GM12875 (cell line): ENCODE measurements at regions not wholly inside any gene's neighbourhood (a gene's known extent, or its start where the extent isn't known, plus 50 kb on each side); places are given as distances from the start of the nearest gene placed in this dataset.

ENCODE experiments used
- H3K4me3 ChIP-seq: one replicate; pipeline ENCODE4 v1.5.1; 2011; ENCODE audit warnings: low read depth, low read length, control low read depth
- TF ChIP-seq, protein P1 (sequence below): IDR thresholded peaks from 2 replicates; pipeline ENCODE4 v1.5.1; 2011; ENCODE audit warnings: low read depth, mild to moderate bottlenecking, control low read depth, inconsistent platforms, low read length, moderate library complexity, borderline replicate concordance; ENCODE audit not compliant: insufficient read depth

DNA sequence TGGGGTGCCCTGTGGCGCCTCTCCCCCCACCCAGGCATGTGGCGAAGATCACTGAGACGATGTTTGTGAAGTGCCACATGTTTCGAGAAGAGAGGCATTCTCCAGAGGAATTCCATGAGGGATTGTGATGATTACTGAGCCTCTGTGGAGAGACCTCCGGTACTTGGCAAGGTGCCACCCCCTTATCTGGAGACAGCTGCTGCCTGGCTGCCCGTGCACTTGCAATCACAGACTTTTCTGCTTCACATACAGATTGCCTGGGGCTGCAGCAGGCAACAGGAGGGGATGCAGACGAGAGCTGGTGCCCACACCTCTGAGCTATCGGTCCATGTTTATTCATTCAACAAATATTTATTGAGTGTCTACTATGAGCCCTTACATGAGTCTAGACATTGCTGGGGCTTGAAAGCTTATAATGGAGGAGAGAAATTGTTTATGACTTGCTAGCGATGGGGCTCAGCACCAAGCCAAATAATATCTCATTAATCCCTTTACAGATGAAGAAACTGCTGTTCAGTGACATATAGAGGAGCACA lies 317.2 kb upstream of the ZFHX3 start:
- TF ChIP-seq, protein P1, sequence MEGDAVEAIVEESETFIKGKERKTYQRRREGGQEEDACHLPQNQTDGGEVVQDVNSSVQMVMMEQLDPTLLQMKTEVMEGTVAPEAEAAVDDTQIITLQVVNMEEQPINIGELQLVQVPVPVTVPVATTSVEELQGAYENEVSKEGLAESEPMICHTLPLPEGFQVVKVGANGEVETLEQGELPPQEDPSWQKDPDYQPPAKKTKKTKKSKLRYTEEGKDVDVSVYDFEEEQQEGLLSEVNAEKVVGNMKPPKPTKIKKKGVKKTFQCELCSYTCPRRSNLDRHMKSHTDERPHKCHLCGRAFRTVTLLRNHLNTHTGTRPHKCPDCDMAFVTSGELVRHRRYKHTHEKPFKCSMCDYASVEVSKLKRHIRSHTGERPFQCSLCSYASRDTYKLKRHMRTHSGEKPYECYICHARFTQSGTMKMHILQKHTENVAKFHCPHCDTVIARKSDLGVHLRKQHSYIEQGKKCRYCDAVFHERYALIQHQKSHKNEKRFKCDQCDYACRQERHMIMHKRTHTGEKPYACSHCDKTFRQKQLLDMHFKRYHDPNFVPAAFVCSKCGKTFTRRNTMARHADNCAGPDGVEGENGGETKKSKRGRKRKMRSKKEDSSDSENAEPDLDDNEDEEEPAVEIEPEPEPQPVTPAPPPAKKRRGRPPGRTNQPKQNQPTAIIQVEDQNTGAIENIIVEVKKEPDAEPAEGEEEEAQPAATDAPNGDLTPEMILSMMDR, result no peak
- no peak overlapping the region for H3K4me3 ChIP-seq

DNA sequence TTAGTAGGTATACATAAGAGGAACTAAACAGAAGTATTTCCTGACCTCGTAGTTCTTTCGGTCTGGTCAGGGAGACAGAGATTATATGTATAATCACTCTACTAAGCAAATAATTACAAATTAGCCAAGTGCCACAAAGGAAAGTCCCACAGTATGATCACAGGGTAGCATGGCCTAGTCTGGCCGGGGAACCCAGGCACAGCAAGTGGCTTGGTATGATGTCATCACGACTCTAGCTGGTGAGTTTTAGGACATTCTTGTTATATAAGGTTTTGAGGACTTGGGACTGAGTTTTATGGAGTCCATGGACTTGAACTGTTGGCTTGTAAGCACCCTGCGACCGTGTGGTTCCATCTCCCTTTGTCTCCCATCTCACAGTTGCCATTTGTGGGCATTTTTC lies 316.5 kb upstream of the ZFHX3 start:
- H3K4me3 ChIP-seq, result no peak overlapping the region
- TF ChIP-seq, protein P1, result no peak

DNA sequence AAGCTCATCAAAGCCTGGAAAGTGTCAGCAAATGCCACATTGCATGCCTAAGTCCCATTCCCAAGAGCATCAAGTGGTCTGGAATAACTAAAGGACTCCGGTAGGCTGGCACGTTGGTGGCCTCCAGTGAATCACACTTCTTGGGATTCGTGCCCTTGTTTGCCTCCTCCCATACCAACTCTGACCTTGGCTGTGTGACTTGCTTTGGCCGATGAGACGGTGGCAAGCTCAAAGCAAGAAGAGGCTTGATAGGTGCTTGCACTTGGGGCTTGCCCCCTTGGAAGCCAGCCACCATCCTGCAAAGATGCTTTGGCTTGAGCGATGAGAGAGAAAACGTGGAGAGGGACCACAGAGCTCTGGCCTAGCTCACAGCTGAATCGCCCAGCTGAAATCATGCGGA lies 313.1 kb upstream of the ZFHX3 start:
- H3K4me3 ChIP-seq, result no peak overlapping the region

DNA sequence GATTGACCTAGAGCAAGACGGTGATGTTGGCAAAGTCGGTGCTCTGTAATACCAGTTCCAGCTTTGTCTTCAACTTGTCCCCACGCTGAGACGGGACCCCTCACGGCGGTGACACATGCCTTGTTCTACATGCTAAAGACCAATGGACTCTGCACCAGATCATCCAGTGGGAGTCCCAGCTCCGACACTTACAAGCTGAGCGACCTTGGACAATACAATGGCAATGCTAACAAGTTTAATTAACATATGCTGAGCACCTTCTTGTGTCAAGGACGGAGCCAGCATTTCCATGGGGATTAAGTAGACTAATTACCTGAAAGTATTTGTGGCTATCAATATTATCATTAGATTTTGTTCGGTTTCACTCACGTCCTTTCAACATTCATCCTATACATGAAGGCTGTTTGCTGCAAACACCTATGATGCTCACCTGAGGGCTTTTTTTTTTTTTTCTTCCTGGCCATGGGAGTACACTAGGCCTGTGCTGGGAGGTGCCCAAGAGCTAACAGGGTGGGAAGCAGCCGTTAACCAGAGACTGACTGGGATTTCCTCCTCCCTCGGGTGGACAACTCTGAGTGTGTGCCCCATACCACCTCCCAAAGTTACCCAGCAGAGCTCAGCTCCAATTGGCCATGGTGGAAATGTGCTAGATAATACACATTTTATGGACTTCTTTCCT lies 308.6 kb upstream of the ZFHX3 start:
- TF ChIP-seq, protein P1, result no peak
- no peak overlapping the region for H3K4me3 ChIP-seq

More for the DNA sequence above, 313.1 kb upstream of the ZFHX3 start:
- TF ChIP-seq, protein P1, result no peak

DNA sequence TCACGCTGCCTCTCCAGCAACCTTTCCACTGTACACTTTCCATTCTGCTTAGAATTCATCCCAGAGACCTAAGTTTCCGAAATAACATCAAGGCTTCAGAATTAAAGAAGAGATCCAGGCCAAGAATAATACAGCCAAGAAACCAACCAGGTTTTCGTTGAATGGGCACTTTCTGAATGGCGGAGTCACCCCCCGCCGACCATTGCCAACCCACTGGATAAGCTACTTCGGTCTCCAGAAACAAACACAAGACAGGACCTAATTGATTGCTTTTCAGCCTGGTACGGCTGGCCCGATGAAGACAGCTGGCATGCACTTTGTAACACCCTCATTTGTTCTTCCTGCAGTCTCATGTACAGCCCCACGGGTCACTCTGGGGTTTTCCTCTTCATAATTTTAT lies 308.1 kb upstream of the ZFHX3 start:
- no peak overlapping the region for H3K4me3 ChIP-seq
- TF ChIP-seq, protein P1, result no peak

DNA sequence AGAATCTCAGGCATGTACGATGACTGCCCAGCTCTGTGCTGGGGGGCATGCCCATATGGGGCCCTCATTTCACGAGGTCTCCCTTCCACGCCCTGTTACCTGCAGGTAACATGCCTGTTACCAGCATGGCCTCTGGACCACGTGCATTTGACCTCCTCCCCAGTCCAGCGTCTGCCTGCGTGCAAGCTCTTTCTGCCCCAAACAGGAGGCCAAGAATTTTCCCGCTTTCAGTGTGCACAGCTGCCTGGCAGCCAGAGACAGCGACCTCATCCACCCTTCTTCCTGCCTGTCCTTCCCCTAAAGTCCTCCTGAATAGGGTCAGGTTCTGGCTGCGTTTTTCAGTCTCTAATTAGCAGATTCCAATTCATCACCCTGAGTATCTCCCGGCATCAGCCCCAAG lies 306.5 kb upstream of the ZFHX3 start:
- no peak overlapping the region for H3K4me3 ChIP-seq
- TF ChIP-seq, protein P1, result no peak

DNA sequence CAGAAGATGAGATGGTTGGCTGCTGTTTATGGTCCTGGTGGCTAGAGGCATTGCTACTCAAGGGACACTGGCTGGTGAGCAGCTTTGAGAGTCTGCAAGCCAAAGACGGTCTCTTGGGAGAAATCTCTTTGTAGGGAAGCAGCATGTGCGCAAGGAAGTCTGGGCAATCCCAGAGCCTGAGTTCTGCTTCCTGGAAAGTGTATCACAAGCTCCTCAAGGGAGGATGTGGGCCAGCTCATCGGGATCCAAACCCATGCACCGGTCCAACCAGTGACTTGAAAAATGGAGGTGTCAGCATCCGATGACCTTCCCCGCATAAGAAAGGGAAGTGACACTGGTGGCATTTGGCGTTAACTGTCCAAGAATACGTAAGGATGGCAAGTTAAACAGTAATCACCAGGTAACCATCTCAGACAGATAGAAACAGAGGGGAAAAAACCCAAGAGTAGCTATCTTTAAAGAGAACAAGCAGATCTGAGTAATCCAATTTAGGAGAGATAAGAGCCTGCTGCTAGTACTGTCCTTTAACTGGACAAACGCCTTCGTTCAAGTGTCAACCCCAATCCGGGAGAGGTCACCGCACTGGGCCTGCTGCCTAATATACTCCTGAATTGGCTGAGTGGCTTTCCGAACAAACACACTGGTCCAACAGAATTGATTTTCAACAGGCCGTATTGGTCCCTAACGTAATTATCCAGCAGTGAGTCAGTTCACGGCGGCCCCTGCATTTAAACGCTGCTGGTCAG lies 303.0 kb upstream of the ZFHX3 start:
- H3K4me3 ChIP-seq, result no peak overlapping the region

More for the DNA sequence above, 303.0 kb upstream of the ZFHX3 start:
- TF ChIP-seq, protein P1, result no peak
